DOHH2 (cell line): ENCODE measurements at regions not wholly inside any gene's neighbourhood (a gene's known extent, or its start where the extent isn't known, plus 50 kb on each side); places are given as distances from the start of the nearest gene placed in this dataset.
A peak's percentile ranks its signal among the peaks of the same experiment; 100 is the strongest.

Source experiments
- H3F3A ChIP-seq: fragments of 200-600 bp; sonication (generic), shearing (Covaris generic); 2 replicates; pipeline ENCODE4 v1.6.0; 2016; ENCODE audit warnings: antibody characterized with exemption, mild to moderate bottlenecking; ENCODE audit not compliant: control insufficient read depth, insufficient read depth
- H3K27ac ChIP-seq: fragments of 200-600 bp; sonication (generic); 2 replicates; pipeline ENCODE4 v1.5.1; 2014; ENCODE audit warnings: low read depth, mild to moderate bottlenecking, low read length, moderate library complexity
- H3K27me3 ChIP-seq: fragments of 200-600 bp; sonication (generic); 2 replicates; pipeline ENCODE4 v1.6.1; 2014; ENCODE audit warnings: mild to moderate bottlenecking, low read length, mixed read lengths; ENCODE audit not compliant: control insufficient read depth
- H3K36me3 ChIP-seq: fragments of 200-600 bp; sonication (generic); 2 replicates; pipeline ENCODE4 v1.6.1; 2014; ENCODE audit warnings: mild to moderate bottlenecking, low read length, moderate library complexity, mixed read lengths; ENCODE audit not compliant: control insufficient read depth
- H3K4me1 ChIP-seq: fragments of 200-600 bp; sonication (generic); 2 replicates; pipeline ENCODE4 v1.6.1; 2014; ENCODE audit warnings: mild to moderate bottlenecking, low read length, mixed read lengths; ENCODE audit not compliant: control insufficient read depth
- H3K4me2 ChIP-seq: fragments of 200-600 bp; sonication (generic); 2 replicates; pipeline ENCODE4 v1.6.0; 2014; ENCODE audit warnings: mild to moderate bottlenecking, low read length, moderate library complexity
- H3K4me3 ChIP-seq: fragments of 200-600 bp; sonication (generic); 2 replicates; pipeline ENCODE4 v1.5.1; 2014; ENCODE audit warnings: mild to moderate bottlenecking, low read length, mixed read lengths
- H3K79me2 ChIP-seq: fragments of 200-600 bp; sonication (generic); 2 replicates; pipeline ENCODE4 v1.6.1; 2014; ENCODE audit warnings: mild to moderate bottlenecking, low read length, mixed read lengths; ENCODE audit not compliant: control insufficient read depth
- H3K9me2 ChIP-seq: fragments of 200-600 bp; sonication (generic); replicated peaks from 2 replicates; pipeline ENCODE4 v1.6.1; 2014; ENCODE audit warnings: mild to moderate bottlenecking, low read length, mixed read lengths; ENCODE audit not compliant: control insufficient read depth
- H3K9me3 ChIP-seq: fragments of 200-600 bp; sonication (generic); 2 replicates; pipeline ENCODE4 v1.6.1; 2014; ENCODE audit warnings: antibody characterized with exemption, low read length, mixed read lengths; ENCODE audit not compliant: control insufficient read depth, insufficient read depth
- H4K20me1 ChIP-seq: fragments of 200-600 bp; sonication (generic); 2 replicates; pipeline ENCODE4 v1.6.0; 2014; ENCODE audit warnings: low read depth, mild to moderate bottlenecking, antibody characterized with exemption, low read length, moderate library complexity; ENCODE audit not compliant: control insufficient read depth, insufficient read depth
- CTCF ChIP-seq: fragments of 200-600 bp; sonication (generic); IDR thresholded peaks from one replicate; pipeline ENCODE4 v1.5.1; 2014; ENCODE audit warnings: antibody characterized with exemption, mild to moderate bottlenecking, low read depth, low read length; ENCODE audit not compliant: poor library complexity, severe bottlenecking
- EZH2phosphoT487 ChIP-seq: fragments of 200-600 bp; sonication (generic); IDR thresholded peaks from 2 replicates; pipeline ENCODE4 v1.6.1; 2017; ENCODE audit warnings: borderline replicate concordance, mild to moderate bottlenecking, antibody characterized with exemption, low read length, moderate library complexity, mixed read lengths

GRCh38 chr6:30396833-30397479 is 52.0 kb downstream of the RPP21 start:
- no peaks in the 10 kb centered on the region for H3F3A ChIP-seq
- no peaks in the 10 kb centered on the region for H4K20me1 ChIP-seq
- H3K36me3 ChIP-seq: no peaks in the 10 kb centered on the region
- TF ChIP-seq CTCF (peak; percentile 95), EZH2phosphoT487 (no peak)
- H3K27ac ChIP-seq: no peak overlapping the region
- no peaks in the 10 kb centered on the region for H3K79me2 ChIP-seq
- no peaks in the 10 kb centered on the region for H3K9me3 ChIP-seq
- H3K4me2 ChIP-seq: peak overlapping the region; percentile 44
- no peak overlapping the region for H3K4me3 ChIP-seq
- H3K27me3 ChIP-seq: peaks cover 34% of the 10 kb centered on the region
- no peaks in the 10 kb centered on the region for H3K9me2 ChIP-seq
- H3K4me1 ChIP-seq: peaks cover 13% of the 10 kb centered on the region

DNA sequence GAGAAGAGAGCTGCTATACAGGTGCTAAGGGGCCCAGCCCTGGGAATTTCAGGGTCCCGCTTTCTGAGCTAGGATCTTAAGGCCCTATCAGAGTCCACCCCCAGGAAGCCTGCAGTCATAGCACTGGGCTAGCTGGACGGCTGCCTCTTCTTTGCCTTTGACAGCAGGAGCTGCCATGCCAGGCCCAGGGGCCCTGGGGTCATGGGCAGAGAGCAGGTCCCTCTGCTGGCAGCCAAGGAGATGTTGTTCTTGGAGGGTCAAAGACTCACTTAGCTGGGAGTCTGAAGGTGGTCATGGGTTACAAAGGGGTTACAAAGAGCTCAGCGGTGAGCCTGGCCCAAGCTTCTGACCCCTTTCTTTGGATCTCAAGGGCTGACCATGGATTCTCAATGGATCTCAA is 52.7 kb downstream of the RPP21 start:
- Histone ChIP-seq H3K79me2 (no peaks in the 10 kb centered on the region), H3K9me3 (no peaks in the 10 kb centered on the region), H3K27ac (no peak overlapping the region), H3K4me1 (peaks cover 13% of the 10 kb centered on the region), H4K20me1 (no peaks in the 10 kb centered on the region), H3K36me3 (no peaks in the 10 kb centered on the region), H3F3A (no peaks in the 10 kb centered on the region), H3K9me2 (no peaks in the 10 kb centered on the region), H3K4me2 (no peak overlapping the region), H3K4me3 (no peak overlapping the region), H3K27me3 (peaks cover 34% of the 10 kb centered on the region)
- TF ChIP-seq CTCF (no peak), EZH2phosphoT487 (no peak)

DNA sequence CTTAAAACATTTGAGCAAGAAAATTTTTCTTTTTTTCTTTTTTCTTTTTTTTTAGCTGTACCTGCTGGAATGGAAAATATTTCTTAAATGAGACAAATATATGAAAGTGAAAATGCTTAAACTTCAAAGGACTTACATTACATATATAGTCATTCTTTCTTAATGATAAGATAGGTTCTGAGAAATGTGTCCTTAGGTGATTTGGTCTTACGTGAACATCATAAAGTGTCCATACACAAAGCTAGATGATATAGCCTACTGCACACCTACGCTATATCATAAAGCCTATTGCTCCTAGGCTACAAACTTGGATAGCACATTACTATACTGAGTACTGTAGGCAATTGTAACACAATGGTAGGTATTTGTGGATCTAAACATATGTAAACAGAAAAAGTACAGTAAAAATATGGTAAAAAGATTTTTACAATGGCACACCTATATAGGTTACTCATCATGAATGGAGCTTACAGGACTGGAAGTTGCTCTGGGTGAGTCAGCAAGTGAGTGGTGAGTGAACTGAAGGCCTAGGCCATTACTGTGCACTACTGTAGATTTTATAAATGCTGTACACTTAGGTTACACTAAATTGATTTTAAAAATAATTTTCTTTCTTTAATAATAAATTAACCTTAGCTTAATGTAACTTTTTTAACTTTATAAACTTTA is 54.6 kb downstream of the RPP21 start:
- Histone ChIP-seq H3K27me3 (peaks cover 40% of the 10 kb centered on the region), H3K9me2 (no peaks in the 10 kb centered on the region), H3K36me3 (no peaks in the 10 kb centered on the region), H3K4me1 (peaks cover 13% of the 10 kb centered on the region), H3K79me2 (no peaks in the 10 kb centered on the region), H3K9me3 (no peaks in the 10 kb centered on the region), H3K27ac (no peak overlapping the region), H3K4me3 (no peak overlapping the region), H3F3A (no peaks in the 10 kb centered on the region), H3K4me2 (no peak overlapping the region), H4K20me1 (no peaks in the 10 kb centered on the region)
- no peak for TF ChIP-seq CTCF
- no peak for TF ChIP-seq EZH2phosphoT487
